C4-2B (cell line): ENCODE measurements at regions not wholly inside any gene's neighbourhood (a gene's known extent, or its start where the extent isn't known, plus 50 kb on each side); places are given as distances from the start of the nearest gene placed in this dataset.

Source experiments
- ZFX ChIP-seq: fragments of 450-650 bp; IDR thresholded peaks from 2 replicates; pipeline ENCODE4 v1.6.1; 2017
- TF ChIP-seq, protein P1 (sequence below): fragments of 450-650 bp; conservative IDR thresholded peaks from 2 replicates; pipeline ENCODE4 v1.5.1; 2017; ENCODE audit warnings: mild to moderate bottlenecking

DNA sequence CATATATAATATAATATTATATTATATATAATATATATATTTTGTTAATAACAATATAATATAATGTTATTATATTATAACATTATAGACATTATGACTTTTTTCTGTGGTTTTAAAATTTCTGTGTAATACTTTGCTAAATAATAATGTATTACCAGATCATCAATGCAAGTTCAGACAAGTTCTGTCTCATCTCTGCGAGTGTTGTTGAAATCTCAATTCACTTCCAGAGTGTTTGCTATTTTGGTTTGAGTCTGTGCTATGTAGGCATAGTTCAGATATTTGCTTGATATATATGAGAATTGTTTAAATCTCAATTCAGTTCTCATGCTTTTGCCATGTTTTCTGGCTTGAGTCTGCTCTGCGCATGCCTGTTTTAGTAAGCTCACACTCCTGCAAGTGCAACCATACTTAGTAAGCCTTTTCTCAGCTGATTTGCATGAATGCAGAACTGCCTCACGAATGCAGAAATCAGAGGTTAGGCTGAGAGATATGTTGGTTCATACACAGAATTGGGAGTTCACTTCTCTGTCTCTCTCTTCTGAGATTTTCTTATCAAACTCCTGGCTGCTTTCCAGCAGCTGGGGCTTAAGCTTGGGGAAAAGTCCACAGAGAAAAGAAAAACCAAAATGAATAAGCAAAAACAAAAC is 830.2 kb upstream of the SORCS1 start:
- TF ChIP-seq, protein P1, sequence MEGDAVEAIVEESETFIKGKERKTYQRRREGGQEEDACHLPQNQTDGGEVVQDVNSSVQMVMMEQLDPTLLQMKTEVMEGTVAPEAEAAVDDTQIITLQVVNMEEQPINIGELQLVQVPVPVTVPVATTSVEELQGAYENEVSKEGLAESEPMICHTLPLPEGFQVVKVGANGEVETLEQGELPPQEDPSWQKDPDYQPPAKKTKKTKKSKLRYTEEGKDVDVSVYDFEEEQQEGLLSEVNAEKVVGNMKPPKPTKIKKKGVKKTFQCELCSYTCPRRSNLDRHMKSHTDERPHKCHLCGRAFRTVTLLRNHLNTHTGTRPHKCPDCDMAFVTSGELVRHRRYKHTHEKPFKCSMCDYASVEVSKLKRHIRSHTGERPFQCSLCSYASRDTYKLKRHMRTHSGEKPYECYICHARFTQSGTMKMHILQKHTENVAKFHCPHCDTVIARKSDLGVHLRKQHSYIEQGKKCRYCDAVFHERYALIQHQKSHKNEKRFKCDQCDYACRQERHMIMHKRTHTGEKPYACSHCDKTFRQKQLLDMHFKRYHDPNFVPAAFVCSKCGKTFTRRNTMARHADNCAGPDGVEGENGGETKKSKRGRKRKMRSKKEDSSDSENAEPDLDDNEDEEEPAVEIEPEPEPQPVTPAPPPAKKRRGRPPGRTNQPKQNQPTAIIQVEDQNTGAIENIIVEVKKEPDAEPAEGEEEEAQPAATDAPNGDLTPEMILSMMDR, result no peak
- TF ChIP-seq ZFX, result no peak
